HCT116 (cell line): ENCODE measurements at regions not wholly inside any gene's neighbourhood (a gene's known extent, or its start where the extent isn't known, plus 50 kb on each side); places are given as distances from the start of the nearest gene placed in this dataset.

Experiments used
- ATAC-seq: fragments of 200-7000 bp; cut with Tn5 transposase; 2 replicates; pipeline ENCODE4 v1.9.1; 2020; ENCODE audit warnings: mild to moderate bottlenecking, moderate library complexity
- BruUV-seq: library from RNA; stranded (reverse); fragments of 400-500 nt; replicated peaks from 2 replicates; lab custom pipeline; 2021; lab: Mats Ljungman, UMichigan
- CTCF ChIA-PET: fragments of 300-600 bp; sonication (Branson Sonifier 250); formaldehyde crosslinking; loops from one replicate; lab custom pipeline; 2021; ENCODE audit warnings: antibody characterized with exemption; lab: Charles Lee
- POLR2A ChIA-PET: fragments of 300-600, 350-600 bp; sonication (Branson Sonifier 250); formaldehyde crosslinking; loops from one replicate; lab custom pipeline; 2021; ENCODE audit warnings: antibody characterized with exemption; lab: Charles Lee
- RAD21 ChIA-PET, 2 experiments: fragments of 300-600 bp; sonication (Branson Sonifier 250); formaldehyde crosslinking; loops; one replicate each; lab custom pipeline; 2023; ENCODE audit warnings: low total read pairs in 2 of 2; ENCODE audit not compliant: uncharacterized antibody in 2 of 2, unreplicated experiment in 2 of 2, low non-redundant PET in 1 of 2; lab: Charles Lee
- DNase-seq: peaks from one replicate; pipeline ENCODE4 v3.0.0-alpha.2; 2010; ENCODE audit warnings: low read depth, low spot score
- H2AFZ ChIP-seq: fragments of 200-600 bp; shearing (Covaris generic), sonication (generic); 2 replicates; pipeline ENCODE4 v1.6.1; 2017; ENCODE audit warnings: low read depth, mixed run types, mixed read lengths, antibody characterized with exemption, low read length; ENCODE audit not compliant: poor library complexity, severe bottlenecking
- H3K27ac ChIP-seq: 2 replicates; pipeline ENCODE4 v1.5.1; 2012; ENCODE audit warnings: low read depth, low read length
- H3K27me3 ChIP-seq: fragments of 200-600 bp; sonication (generic); 2 replicates; pipeline ENCODE4 v1.6.1; 2016; ENCODE audit warnings: mixed run types, low read length, mixed read lengths; ENCODE audit not compliant: insufficient read depth
- H3K36me3 ChIP-seq, 2 experiments: fragments of 200-500 bp in 1 of 2; fragments of 200-600 bp in 1 of 2; sonication (Bioruptor generic) in 1 of 2; sonication (generic) in 1 of 2; 2 replicates each; pipeline versions ENCODE4 v1.5.1 to v1.6.1; 2014 to 2016; ENCODE audit warnings: low read length in 2 of 2, inconsistent platforms in 1 of 2, mixed read lengths in 1 of 2, mixed run types in 1 of 2; ENCODE audit not compliant: insufficient read depth in 2 of 2, control insufficient read depth in 1 of 2
- H3K4me1 ChIP-seq, 2 experiments: fragments of 200-600 bp in 1 of 2; sonication (generic) in 1 of 2; 2 replicates each; pipeline versions ENCODE4 v1.5.1 to v1.6.1; 2012 to 2017; ENCODE audit warnings: low read length in 2 of 2, inconsistent platforms in 1 of 2, mild to moderate bottlenecking in 1 of 2, mixed read lengths in 1 of 2, mixed run types in 1 of 2, moderate library complexity in 1 of 2; ENCODE audit not compliant: insufficient read depth in 2 of 2, control insufficient read depth in 1 of 2
- H3K4me2 ChIP-seq: fragments of 200-600 bp; sonication (generic); 2 replicates; pipeline ENCODE4 v1.6.1; 2017; ENCODE audit warnings: mixed run types, low read length, mixed read lengths
- H3K4me3 ChIP-seq, 2 experiments: fragments of 200-600 bp in 1 of 2; sonication (generic) in 1 of 2; replicated peaks in 1 of 2; 2 replicates each; pipeline ENCODE4 v1.5.1; 2011 to 2016; ENCODE audit warnings: low read length in 2 of 2, control low read depth in 1 of 2, low read depth in 1 of 2, mild to moderate bottlenecking in 1 of 2, mixed read lengths in 1 of 2, mixed run types in 1 of 2
- H3K79me2 ChIP-seq: fragments of 200-600 bp; sonication (generic); 2 replicates; pipeline ENCODE4 v1.6.1; 2017; ENCODE audit warnings: mild to moderate bottlenecking, mixed run types, low read length, moderate library complexity, mixed read lengths; ENCODE audit not compliant: insufficient read depth
- H3K9ac ChIP-seq: fragments of 200-600 bp; sonication (generic); 2 replicates; pipeline ENCODE4 v1.6.1; 2016; ENCODE audit warnings: low read length, mixed read lengths
- H3K9me2 ChIP-seq: fragments of 200-600 bp; sonication (generic), shearing (Covaris generic); 2 replicates; pipeline ENCODE4 v1.6.1; 2017; ENCODE audit warnings: mixed run types, mild to moderate bottlenecking, moderate library complexity; ENCODE audit not compliant: insufficient read depth
- H3K9me3 ChIP-seq, 2 experiments: fragments of 200-500 bp in 1 of 2; fragments of 200-600 bp in 1 of 2; sonication (Bioruptor generic) in 1 of 2; sonication (generic) in 1 of 2; 2 replicates each; pipeline ENCODE4 v1.6.1; 2014 to 2017; ENCODE audit warnings: low read length in 2 of 2, mixed read lengths in 2 of 2, inconsistent platforms in 1 of 2, low read depth in 1 of 2, mild to moderate bottlenecking in 1 of 2, mixed run types in 1 of 2, moderate library complexity in 1 of 2; ENCODE audit not compliant: control insufficient read depth in 1 of 2, insufficient read depth in 1 of 2
- H4K20me1 ChIP-seq: fragments of 200-600 bp; sonication (generic), shearing (Covaris generic); 2 replicates; pipeline ENCODE4 v1.6.1; 2017; ENCODE audit warnings: mixed run types, mild to moderate bottlenecking, moderate library complexity; ENCODE audit not compliant: insufficient read depth
- ATF3 ChIP-seq: IDR thresholded peaks from 2 replicates; pipeline ENCODE4 v1.6.1; 2012
- CEBPB ChIP-seq: IDR thresholded peaks from 2 replicates; pipeline ENCODE4 v1.6.1; 2012; ENCODE audit warnings: low read depth
- EGR1 ChIP-seq: IDR thresholded peaks from 2 replicates; pipeline ENCODE4 v1.6.1; 2012; ENCODE audit warnings: low read depth
- ELF1 ChIP-seq: IDR thresholded peaks from 2 replicates; pipeline ENCODE4 v1.6.1; 2012; ENCODE audit warnings: low read depth, borderline replicate concordance
- EZH2 ChIP-seq: fragments of 200-600 bp; sonication (generic); IDR thresholded peaks from 2 replicates; pipeline ENCODE4 v1.6.1; 2017; ENCODE audit warnings: antibody characterized with exemption, mixed run types
- EZH2phosphoT487 ChIP-seq: fragments of 200-600 bp; IDR thresholded peaks from 2 replicates; pipeline ENCODE4 v1.6.1; 2018; ENCODE audit warnings: antibody characterized with exemption, borderline replicate concordance
- FOSL1 ChIP-seq: IDR thresholded peaks from 2 replicates; pipeline ENCODE4 v1.6.1; 2012; ENCODE audit warnings: low read depth
- JUND ChIP-seq: IDR thresholded peaks from 2 replicates; pipeline ENCODE4 v1.6.1; 2012
- RAD21 ChIP-seq: IDR thresholded peaks from 2 replicates; pipeline ENCODE4 v1.6.1; 2012; ENCODE audit warnings: low read depth, mild to moderate bottlenecking
- REST ChIP-seq: IDR thresholded peaks from 2 replicates; pipeline ENCODE4 v1.6.1; 2012; ENCODE audit warnings: low read depth
- SIN3A ChIP-seq: IDR thresholded peaks from 2 replicates; pipeline ENCODE4 v1.6.1; 2012; ENCODE audit warnings: low read depth
- ZBTB33 ChIP-seq: IDR thresholded peaks from 2 replicates; pipeline ENCODE4 v1.6.1; 2011; ENCODE audit warnings: mild to moderate bottlenecking, low read length, moderate library complexity; ENCODE audit not compliant: insufficient replicate concordance; ENCODE audit errors: extremely low read depth
- intact Hi-C: fragments of 100-400 bp; cut with micrococcal nuclease; formaldehyde crosslinking; loops from 2 replicates; pipeline ENCODE4 v1.10.0; 2022
- TF ChIP-seq, protein P1 (sequence below), 3 experiments: fragments of 200-600 bp in 1 of 3; sonication (generic) in 1 of 3; IDR thresholded peaks in 2 of 3; conservative IDR thresholded peaks in 1 of 3; 2 replicates each; pipeline ENCODE4 v1.5.1; 2012 to 2017; ENCODE audit warnings: low read depth in 2 of 3, low read length in 2 of 3, antibody characterized with exemption in 1 of 3, borderline replicate concordance in 1 of 3, control low read depth in 1 of 3, mild to moderate bottlenecking in 1 of 3, mixed read lengths in 1 of 3, mixed run types in 1 of 3, moderate library complexity in 1 of 3; ENCODE audit not compliant: insufficient read depth in 1 of 3

GRCh38 chr14:89544636-89545301, 127.7 kb upstream of the FOXN3 start:
- TF ChIP-seq REST, result no peak
- no peak for TF ChIP-seq FOSL1
- Histone ChIP-seq H3K79me2 (no peaks in the 10 kb centered on the region), H3K4me2 (no peak overlapping the region), H2AFZ (no peak overlapping the region), H4K20me1 (no peaks in the 10 kb centered on the region), H3K9me3 (no peaks in the 10 kb centered on the region), H3K9me2 (no peaks in the 10 kb centered on the region), H3K4me3 (no peak overlapping the region), H3K36me3 (no peaks in the 10 kb centered on the region), H3K9ac (no peak overlapping the region), H3K27me3 (peaks cover 5% of the 10 kb centered on the region; the same call in 1 of the 2 replicates), H3K4me1 (no peaks in the 10 kb centered on the region), H3K27ac (no peak overlapping the region)
- intact Hi-C loops, result no loop called here
- RAD21 ChIA-PET, result no interaction called here
- DNase-seq (no peak), ATAC-seq (no peak)
- POLR2A ChIA-PET, result no interaction called here
- CTCF ChIA-PET, result no interaction called here
- no TSS peak for BruUV-seq

DNA sequence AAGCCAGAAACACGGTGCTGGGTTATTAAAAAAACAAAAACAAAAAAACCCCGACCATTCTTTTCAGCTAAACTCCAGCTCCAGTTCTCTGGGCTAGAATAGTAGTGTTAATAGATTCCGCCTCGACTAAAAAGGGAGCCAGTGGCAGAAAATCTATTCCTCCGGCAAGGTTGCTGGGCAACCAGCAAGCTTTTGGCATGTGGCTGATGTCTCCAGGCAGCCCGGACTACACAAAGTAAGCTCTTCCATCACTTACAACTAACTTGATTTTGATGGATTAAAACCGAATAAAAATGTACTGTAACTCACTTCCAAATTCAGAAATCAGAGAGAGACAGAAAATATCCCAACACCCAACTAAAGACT, 126.4 kb upstream of the FOXN3 start:
- Histone ChIP-seq H3K36me3 (no peaks in the 10 kb centered on the region), H3K27me3 (peaks cover 5% of the 10 kb centered on the region; the same call in 1 of the 2 replicates), H3K79me2 (no peaks in the 10 kb centered on the region), H3K4me1 (no peaks in the 10 kb centered on the region), H3K27ac (no peak overlapping the region), H3K9me2 (no peaks in the 10 kb centered on the region), H3K9ac (no peak overlapping the region), H3K4me2 (no peak overlapping the region), H3K9me3 (no peaks in the 10 kb centered on the region), H3K4me3 (no peak overlapping the region), H2AFZ (no peak overlapping the region), H4K20me1 (no peaks in the 10 kb centered on the region)
- DNase-seq, result no peak
- ChIA-PET RAD21 (no interaction called here), CTCF (no interaction called here), POLR2A (no interaction called here)
- intact Hi-C loops, result no loop called here
- no peak for ATAC-seq
- BruUV-seq, result no TSS peak
- no peak for TF ChIP-seq ELF1
- TF ChIP-seq EZH2phosphoT487, result no peak
- no peak for TF ChIP-seq CEBPB
- no peak for TF ChIP-seq ZBTB33
- TF ChIP-seq EZH2, result no peak
- TF ChIP-seq FOSL1, result no peak
- TF ChIP-seq, protein P1, sequence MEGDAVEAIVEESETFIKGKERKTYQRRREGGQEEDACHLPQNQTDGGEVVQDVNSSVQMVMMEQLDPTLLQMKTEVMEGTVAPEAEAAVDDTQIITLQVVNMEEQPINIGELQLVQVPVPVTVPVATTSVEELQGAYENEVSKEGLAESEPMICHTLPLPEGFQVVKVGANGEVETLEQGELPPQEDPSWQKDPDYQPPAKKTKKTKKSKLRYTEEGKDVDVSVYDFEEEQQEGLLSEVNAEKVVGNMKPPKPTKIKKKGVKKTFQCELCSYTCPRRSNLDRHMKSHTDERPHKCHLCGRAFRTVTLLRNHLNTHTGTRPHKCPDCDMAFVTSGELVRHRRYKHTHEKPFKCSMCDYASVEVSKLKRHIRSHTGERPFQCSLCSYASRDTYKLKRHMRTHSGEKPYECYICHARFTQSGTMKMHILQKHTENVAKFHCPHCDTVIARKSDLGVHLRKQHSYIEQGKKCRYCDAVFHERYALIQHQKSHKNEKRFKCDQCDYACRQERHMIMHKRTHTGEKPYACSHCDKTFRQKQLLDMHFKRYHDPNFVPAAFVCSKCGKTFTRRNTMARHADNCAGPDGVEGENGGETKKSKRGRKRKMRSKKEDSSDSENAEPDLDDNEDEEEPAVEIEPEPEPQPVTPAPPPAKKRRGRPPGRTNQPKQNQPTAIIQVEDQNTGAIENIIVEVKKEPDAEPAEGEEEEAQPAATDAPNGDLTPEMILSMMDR (IDR thresholded peaks at IDR 0.05 in 2 of 3, conservative IDR thresholded peaks at IDR 0.05 in 1 of 3; ENCODE audit: borderline replicate concordance in 1 of 3, insufficient read depth in 1 of 3, low read depth in 2 of 3, low read length in 2 of 3), result no peak
- no peak for TF ChIP-seq RAD21
- TF ChIP-seq ATF3, result no peak
- TF ChIP-seq SIN3A, result no peak
- TF ChIP-seq JUND, result no peak
- no peak for TF ChIP-seq EGR1
